HG02870 (cell line): ENCODE measurements at regions not wholly inside any gene's neighbourhood (a gene's known extent, or its start where the extent isn't known, plus 50 kb on each side); places are given as distances from the start of the nearest gene placed in this dataset.

Experiments
- ATAC-seq: cut with Tn5 transposase; IDR thresholded peaks from one replicate; pipeline ENCODE4 v1.9.1; 2021; ENCODE audit warnings: mild to moderate bottlenecking, moderate library complexity; ENCODE audit not compliant: unreplicated experiment

- no peak for ATAC-seq
These were observed 50.6 kb upstream of the IGFBP3 start for GRCh38 chr7:45971661-45972175.

GRCh38 chr7:45971171-45971570 lies 50.1 kb upstream of the IGFBP3 start:
- no peak for ATAC-seq
